C4-2B (cell line): ENCODE measurements at regions not wholly inside any gene's neighbourhood (a gene's known extent, or its start where the extent isn't known, plus 50 kb on each side); places are given as distances from the start of the nearest gene placed in this dataset.
"Not testable (repeated sequence)": the region's sequence is repeated elsewhere in the genome, so short reads cannot be mapped to it uniquely, and the experiment has no call there.

ENCODE experiments used
- H3K27ac ChIP-seq: fragments of 450-650 bp; 2 replicates; pipeline ENCODE4 v1.5.1; 2017
- CTCF ChIP-seq: fragments of 450-650 bp; conservative IDR thresholded peaks from 2 replicates; pipeline ENCODE4 v1.5.1; 2017; ENCODE audit warnings: mild to moderate bottlenecking
- ZFX ChIP-seq: fragments of 450-650 bp; IDR thresholded peaks from 2 replicates; pipeline ENCODE4 v1.6.1; 2017

- TF ChIP-seq ZFX = no peak
- TF ChIP-seq CTCF = no peak
- no peak overlapping the region for H3K27ac ChIP-seq
Measured at GRCh38 chr2:72028351-72028995, 119.2 kb downstream of the CYP26B1 start.

GRCh38 chr2:72027426-72028161 is 120.1 kb downstream of the CYP26B1 start:
- TF ChIP-seq ZFX (no peak), CTCF (no peak)
- H3K27ac ChIP-seq = no peak overlapping the region

- no peak overlapping the region for H3K27ac ChIP-seq
- no peak for TF ChIP-seq ZFX
- no peak for TF ChIP-seq CTCF
Measured at GRCh38 chr2:72026819-72027425, 120.7 kb downstream of the CYP26B1 start.

- no peak overlapping the region for H3K27ac ChIP-seq
- TF ChIP-seq ZFX (no peak), CTCF (no peak)
Measured at GRCh38 chr2:72024451-72025175, 123.0 kb downstream of the CYP26B1 start.

- TF ChIP-seq CTCF = no peak
- no peak for TF ChIP-seq ZFX
- H3K27ac ChIP-seq = no peak overlapping the region
Measured at GRCh38 chr2:72023678-72024390, 123.8 kb downstream of the CYP26B1 start.

GRCh38 chr2:72021371-72021770 is 126.3 kb downstream of the CYP26B1 start:
- not testable (repeated sequence) for H3K27ac ChIP-seq

GRCh38 chr2:72015266-72015665 is 132.4 kb downstream of the CYP26B1 start:
- no peak overlapping the region for H3K27ac ChIP-seq

More at GRCh38 chr2:72015266-72015665, 132.4 kb downstream of the CYP26B1 start:
- TF ChIP-seq ZFX = no peak
- no peak for TF ChIP-seq CTCF
